ENCODE measurements at regions not wholly inside any gene's neighbourhood (a gene's known extent, or its start where the extent isn't known, plus 50 kb on each side); places are given as distances from the start of the nearest gene placed in this dataset.

GRCh38 chr17:65455972-65456343 lies 105.5 kb downstream of the AXIN2 start:
- no peak for TF ChIP-seq CTCF (IDR thresholded peaks at IDR 0.05)
- TF ChIP-seq POLR2A (IDR thresholded peaks at IDR 0.05): no peak
